Loucy (cell line): ENCODE measurements at regions not wholly inside any gene's neighbourhood (a gene's known extent, or its start where the extent isn't known, plus 50 kb on each side); places are given as distances from the start of the nearest gene placed in this dataset.

Source experiments
- H2AFZ ChIP-seq: fragments of 200-600 bp; sonication (generic); 2 replicates; pipeline ENCODE4 v1.6.0; 2016; ENCODE audit warnings: antibody characterized with exemption, mild to moderate bottlenecking, low read length, moderate library complexity
- H3F3A ChIP-seq: fragments of 200-600 bp; 2 replicates; pipeline ENCODE4 v1.6.0; 2016; ENCODE audit warnings: antibody characterized with exemption, low read depth, mild to moderate bottlenecking
- H3K27me3 ChIP-seq: fragments of 200-600 bp; sonication (generic); 2 replicates; pipeline ENCODE4 v1.6.1; 2014; ENCODE audit warnings: low read length, mild to moderate bottlenecking; ENCODE audit not compliant: insufficient read depth, poor library complexity, severe bottlenecking
- H3K36me3 ChIP-seq: fragments of 200-600 bp; sonication (generic); 2 replicates; pipeline ENCODE4 v1.6.1; 2016; ENCODE audit warnings: low read length; ENCODE audit not compliant: insufficient read depth
- H3K4me1 ChIP-seq: fragments of 200-600 bp; sonication (generic); 2 replicates; pipeline ENCODE4 v1.5.1; 2014; ENCODE audit warnings: low read length, mild to moderate bottlenecking; ENCODE audit not compliant: insufficient read depth, poor library complexity, severe bottlenecking
- H3K4me2 ChIP-seq: fragments of 200-600 bp; sonication (generic); 2 replicates; pipeline ENCODE4 v1.6.0; 2014; ENCODE audit warnings: antibody characterized with exemption, low read length, low read depth, mild to moderate bottlenecking; ENCODE audit not compliant: poor library complexity, severe bottlenecking
- H3K4me3 ChIP-seq: fragments of 200-600 bp; sonication (generic); 2 replicates; pipeline ENCODE4 v1.5.1; 2014; ENCODE audit warnings: low read length, mild to moderate bottlenecking, mixed read lengths; ENCODE audit not compliant: poor library complexity, severe bottlenecking
- H3K79me2 ChIP-seq: fragments of 200-600 bp; sonication (generic); 2 replicates; pipeline ENCODE4 v1.6.1; 2014; ENCODE audit warnings: low read length; ENCODE audit not compliant: insufficient read depth
- H3K9ac ChIP-seq: fragments of 200-600 bp; sonication (generic); 2 replicates; pipeline ENCODE4 v1.6.0; 2014; ENCODE audit warnings: mild to moderate bottlenecking, low read depth, low read length, moderate library complexity; ENCODE audit not compliant: poor library complexity, severe bottlenecking
- H3K9me2 ChIP-seq: fragments of 200-600 bp; sonication (generic); replicated peaks from 2 replicates; pipeline ENCODE4 v1.6.1; 2016; ENCODE audit warnings: low read depth, low read length, mixed read lengths
- H3K9me3 ChIP-seq: fragments of 200-600 bp; sonication (generic); 2 replicates; pipeline ENCODE4 v1.6.1; 2014; ENCODE audit warnings: mild to moderate bottlenecking, antibody characterized with exemption, low read length, low read depth; ENCODE audit not compliant: insufficient read depth
- H4K20me1 ChIP-seq: fragments of 200-600 bp; sonication (generic); 2 replicates; pipeline ENCODE4 v1.6.0; 2014; ENCODE audit warnings: antibody characterized with exemption, low read length, mild to moderate bottlenecking; ENCODE audit not compliant: insufficient read depth, poor library complexity, severe bottlenecking
- EZH2phosphoT487 ChIP-seq: fragments of 200-600 bp; IDR thresholded peaks from 2 replicates; pipeline ENCODE4 v1.6.1; 2018; ENCODE audit warnings: antibody characterized with exemption, mild to moderate bottlenecking, moderate library complexity, borderline replicate concordance
- TF ChIP-seq, protein P1 (sequence below): fragments of 200-600 bp; sonication (generic); conservative IDR thresholded peaks from 2 replicates; pipeline ENCODE4 v1.5.1; 2014; ENCODE audit warnings: mild to moderate bottlenecking, antibody characterized with exemption, low read length

DNA sequence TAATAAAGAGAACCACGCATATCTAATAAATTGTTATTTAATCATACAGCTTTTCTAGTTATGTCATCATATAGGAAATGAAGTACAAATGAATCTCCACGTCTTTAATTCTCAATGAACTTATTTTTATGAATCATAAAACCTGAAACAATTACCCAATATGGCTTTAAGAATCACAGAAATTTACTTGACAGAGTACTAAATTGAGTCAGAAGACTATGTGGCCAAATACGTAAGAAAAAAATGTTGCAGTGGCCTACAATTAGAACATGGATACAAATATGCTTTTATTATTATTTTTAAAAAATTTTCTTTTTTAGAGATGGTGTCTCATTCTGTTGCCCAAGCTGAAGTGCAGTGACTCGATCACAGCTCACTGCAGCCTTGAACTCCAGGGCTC lies 584.7 kb upstream of the SLC35B3 start:
- Histone ChIP-seq H3K9ac (no peak overlapping the region), H3K4me2 (no peak overlapping the region), H3K79me2 (no peaks in the 10 kb centered on the region), H3K9me3 (no peaks in the 10 kb centered on the region), H3K4me3 (no peak overlapping the region), H2AFZ (no peak overlapping the region), H3F3A (no peaks in the 10 kb centered on the region), H3K9me2 (no peaks in the 10 kb centered on the region), H4K20me1 (no peaks in the 10 kb centered on the region), H3K27me3 (no peaks in the 10 kb centered on the region), H3K4me1 (no peaks in the 10 kb centered on the region), H3K36me3 (no peaks in the 10 kb centered on the region)
- TF ChIP-seq, protein P1, sequence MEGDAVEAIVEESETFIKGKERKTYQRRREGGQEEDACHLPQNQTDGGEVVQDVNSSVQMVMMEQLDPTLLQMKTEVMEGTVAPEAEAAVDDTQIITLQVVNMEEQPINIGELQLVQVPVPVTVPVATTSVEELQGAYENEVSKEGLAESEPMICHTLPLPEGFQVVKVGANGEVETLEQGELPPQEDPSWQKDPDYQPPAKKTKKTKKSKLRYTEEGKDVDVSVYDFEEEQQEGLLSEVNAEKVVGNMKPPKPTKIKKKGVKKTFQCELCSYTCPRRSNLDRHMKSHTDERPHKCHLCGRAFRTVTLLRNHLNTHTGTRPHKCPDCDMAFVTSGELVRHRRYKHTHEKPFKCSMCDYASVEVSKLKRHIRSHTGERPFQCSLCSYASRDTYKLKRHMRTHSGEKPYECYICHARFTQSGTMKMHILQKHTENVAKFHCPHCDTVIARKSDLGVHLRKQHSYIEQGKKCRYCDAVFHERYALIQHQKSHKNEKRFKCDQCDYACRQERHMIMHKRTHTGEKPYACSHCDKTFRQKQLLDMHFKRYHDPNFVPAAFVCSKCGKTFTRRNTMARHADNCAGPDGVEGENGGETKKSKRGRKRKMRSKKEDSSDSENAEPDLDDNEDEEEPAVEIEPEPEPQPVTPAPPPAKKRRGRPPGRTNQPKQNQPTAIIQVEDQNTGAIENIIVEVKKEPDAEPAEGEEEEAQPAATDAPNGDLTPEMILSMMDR, result no peak
- no peak for TF ChIP-seq EZH2phosphoT487

DNA sequence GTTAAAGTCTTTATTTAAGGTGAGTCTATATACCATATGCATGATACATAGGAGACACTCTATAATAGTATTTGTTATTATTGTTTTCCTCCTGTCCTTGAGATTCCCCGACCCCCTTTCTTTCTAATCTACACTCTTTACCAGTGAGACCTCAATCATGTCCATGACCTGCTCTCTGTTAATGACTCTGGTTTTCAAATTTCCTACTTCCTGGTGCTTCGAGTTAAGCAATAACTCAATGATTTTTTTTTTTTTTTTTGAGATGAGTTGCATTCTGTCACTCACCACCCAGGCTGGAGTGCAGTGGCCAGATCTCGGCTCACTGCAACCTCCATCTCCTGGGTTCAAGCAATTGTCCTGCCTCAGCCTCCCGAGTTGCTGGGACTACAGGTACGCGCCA lies 574.6 kb upstream of the SLC35B3 start:
- no peaks in the 10 kb centered on the region for H3K27me3 ChIP-seq
- H3K9me2 ChIP-seq, result no peaks in the 10 kb centered on the region
- no peaks in the 10 kb centered on the region for H3K4me1 ChIP-seq
- no peaks in the 10 kb centered on the region; the same call in 1 of the 2 replicates for H3K9me3 ChIP-seq
- no peak overlapping the region for H3K4me3 ChIP-seq
- H3K36me3 ChIP-seq, result no peaks in the 10 kb centered on the region
- H4K20me1 ChIP-seq, result no peaks in the 10 kb centered on the region
- no peak overlapping the region for H3K9ac ChIP-seq
- no peaks in the 10 kb centered on the region for H3K79me2 ChIP-seq
- no peaks in the 10 kb centered on the region for H3F3A ChIP-seq
- TF ChIP-seq, protein P1, result no peak
- no peak for TF ChIP-seq EZH2phosphoT487
- no peak overlapping the region for H3K4me2 ChIP-seq
- no peak overlapping the region for H2AFZ ChIP-seq

DNA sequence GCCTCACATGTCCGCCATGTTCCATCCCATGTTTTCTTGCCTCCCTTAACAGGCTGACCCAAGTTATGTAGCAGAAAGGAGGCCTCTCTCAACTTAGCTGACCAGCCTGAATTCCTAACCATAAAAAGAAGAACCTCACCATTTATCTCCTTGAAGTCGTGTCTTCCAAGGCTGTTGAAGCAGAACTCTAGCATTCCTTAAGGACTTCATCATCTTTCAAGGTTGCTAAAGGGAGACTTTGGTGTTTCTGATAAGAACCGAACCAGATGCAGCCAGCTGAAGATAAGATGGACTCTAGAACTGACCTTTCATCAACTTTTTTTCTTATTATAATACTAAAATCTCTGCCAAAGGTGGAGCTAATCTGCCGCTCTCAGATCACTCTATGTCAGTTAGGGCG lies 571.7 kb upstream of the SLC35B3 start:
- Histone ChIP-seq H4K20me1 (no peaks in the 10 kb centered on the region), H3K4me3 (no peak overlapping the region), H3K36me3 (no peaks in the 10 kb centered on the region), H3K9ac (no peak overlapping the region), H2AFZ (no peak overlapping the region), H3K4me1 (no peaks in the 10 kb centered on the region), H3K9me3 (no peaks in the 10 kb centered on the region; the same call in 1 of the 2 replicates), H3K27me3 (no peaks in the 10 kb centered on the region), H3K9me2 (no peaks in the 10 kb centered on the region), H3K79me2 (no peaks in the 10 kb centered on the region), H3F3A (no peaks in the 10 kb centered on the region), H3K4me2 (no peak overlapping the region)
- no peak for TF ChIP-seq EZH2phosphoT487
- TF ChIP-seq, protein P1, result no peak
